ENCODE measurements at regions not wholly inside any gene's neighbourhood (a gene's known extent, or its start where the extent isn't known, plus 50 kb on each side); places are given as distances from the start of the nearest gene placed in this dataset.

DNA sequence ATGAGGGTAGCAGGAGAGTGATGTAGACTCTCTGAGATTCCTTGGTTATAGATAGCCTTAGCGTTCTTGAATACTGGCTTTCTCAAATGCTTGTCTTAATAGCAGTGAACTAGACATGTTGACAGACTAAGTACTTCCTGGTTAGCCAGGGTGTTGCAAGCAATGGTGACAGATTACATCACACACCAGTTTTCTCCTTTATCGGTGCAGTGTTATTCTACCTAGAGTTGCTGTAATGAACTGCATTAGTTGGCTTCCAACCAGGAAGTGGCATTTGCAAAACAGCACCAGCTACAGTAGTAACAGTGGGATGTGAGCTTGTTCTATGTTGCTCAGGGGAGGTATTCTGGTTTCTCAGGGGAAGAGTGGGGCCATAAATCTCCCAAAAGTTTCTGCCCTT, 582.2 kb upstream of the DDX18 start:
- TF ChIP-seq, protein P1, sequence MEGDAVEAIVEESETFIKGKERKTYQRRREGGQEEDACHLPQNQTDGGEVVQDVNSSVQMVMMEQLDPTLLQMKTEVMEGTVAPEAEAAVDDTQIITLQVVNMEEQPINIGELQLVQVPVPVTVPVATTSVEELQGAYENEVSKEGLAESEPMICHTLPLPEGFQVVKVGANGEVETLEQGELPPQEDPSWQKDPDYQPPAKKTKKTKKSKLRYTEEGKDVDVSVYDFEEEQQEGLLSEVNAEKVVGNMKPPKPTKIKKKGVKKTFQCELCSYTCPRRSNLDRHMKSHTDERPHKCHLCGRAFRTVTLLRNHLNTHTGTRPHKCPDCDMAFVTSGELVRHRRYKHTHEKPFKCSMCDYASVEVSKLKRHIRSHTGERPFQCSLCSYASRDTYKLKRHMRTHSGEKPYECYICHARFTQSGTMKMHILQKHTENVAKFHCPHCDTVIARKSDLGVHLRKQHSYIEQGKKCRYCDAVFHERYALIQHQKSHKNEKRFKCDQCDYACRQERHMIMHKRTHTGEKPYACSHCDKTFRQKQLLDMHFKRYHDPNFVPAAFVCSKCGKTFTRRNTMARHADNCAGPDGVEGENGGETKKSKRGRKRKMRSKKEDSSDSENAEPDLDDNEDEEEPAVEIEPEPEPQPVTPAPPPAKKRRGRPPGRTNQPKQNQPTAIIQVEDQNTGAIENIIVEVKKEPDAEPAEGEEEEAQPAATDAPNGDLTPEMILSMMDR (IDR thresholded peaks at IDR 0.05; ENCODE audit: borderline replicate concordance, extremely low read depth, low read length, poor library complexity, severe bottlenecking): no peak
- TF ChIP-seq EZH2 (IDR thresholded peaks at IDR 0.05; ENCODE audit: borderline replicate concordance, low read depth, low read length, severe bottlenecking): no peak

All from DND-41 (cell line).